Muscle layer of duodenum (tissue), 2 donors: ENCODE measurements at regions not wholly inside any gene's neighbourhood (a gene's known extent, or its start where the extent isn't known, plus 50 kb on each side); places are given as distances from the start of the nearest gene placed in this dataset.

Experiments used
- H3K27ac ChIP-seq: one replicate; pipeline ENCODE4 v1.7.0; 2013; ENCODE audit warnings: mild to moderate bottlenecking, low read length
- H3K27me3 ChIP-seq: one replicate; pipeline ENCODE4 v1.7.0; 2013; ENCODE audit warnings: low read depth, mild to moderate bottlenecking, control low read depth, low read length
- H3K36me3 ChIP-seq, 2 donors: one replicate each; pipeline ENCODE4 v1.7.0; 2013; ENCODE audit warnings: low read length in 2 of 2, control low read depth in 1 of 2, mild to moderate bottlenecking in 1 of 2; ENCODE audit not compliant: insufficient read depth in 2 of 2, control insufficient read depth in 1 of 2
- H3K4me1 ChIP-seq, 2 donors: one replicate each; pipeline ENCODE4 v1.7.0; 2013; ENCODE audit warnings: low read length in 2 of 2, mild to moderate bottlenecking in 2 of 2, control low read depth in 1 of 2, moderate library complexity in 1 of 2; ENCODE audit not compliant: insufficient read depth in 2 of 2, control insufficient read depth in 1 of 2
- H3K4me3 ChIP-seq, 2 donors: one replicate each; pipeline ENCODE4 v1.7.0; 2013; ENCODE audit warnings: low read length in 2 of 2, low read depth in 1 of 2, mild to moderate bottlenecking in 1 of 2
- H3K9me3 ChIP-seq, 2 donors: one replicate each; pipeline ENCODE4 v1.7.0; 2013; ENCODE audit warnings: low read length in 2 of 2, control low read depth in 1 of 2, mild to moderate bottlenecking in 1 of 2; ENCODE audit not compliant: control insufficient read depth in 1 of 2
- donor health status: healthy.

- Histone ChIP-seq H3K27me3 (peaks cover 5% of the 10 kb centered on the region), H3K4me1 (no peaks in the 10 kb centered on the region), H3K27ac (no peak overlapping the region), H3K4me3 (no peak overlapping the region), H3K9me3 (no peaks in the 10 kb centered on the region), H3K36me3 (no peaks in the 10 kb centered on the region)
These were observed 170.9 kb downstream of the INHBB start for GRCh38 chr2:120516679-120517314.

GRCh38 chr2:120517751-120518469, 172.0 kb downstream of the INHBB start:
- Histone ChIP-seq H3K4me1 (no peaks in the 10 kb centered on the region), H3K4me3 (no peak overlapping the region), H3K27me3 (peaks cover 14% of the 10 kb centered on the region), H3K9me3 (no peaks in the 10 kb centered on the region), H3K36me3 (no peaks in the 10 kb centered on the region), H3K27ac (no peak overlapping the region)

- no peak overlapping the region for H3K27ac ChIP-seq
- peaks cover 14% of the 10 kb centered on the region for H3K27me3 ChIP-seq
- H3K9me3 ChIP-seq, result no peaks in the 10 kb centered on the region
- no peaks in the 10 kb centered on the region for H3K4me1 ChIP-seq
- H3K36me3 ChIP-seq, result no peaks in the 10 kb centered on the region
- H3K4me3 ChIP-seq, result no peak overlapping the region
These were observed 172.9 kb downstream of the INHBB start for GRCh38 chr2:120518819-120519218.

DNA sequence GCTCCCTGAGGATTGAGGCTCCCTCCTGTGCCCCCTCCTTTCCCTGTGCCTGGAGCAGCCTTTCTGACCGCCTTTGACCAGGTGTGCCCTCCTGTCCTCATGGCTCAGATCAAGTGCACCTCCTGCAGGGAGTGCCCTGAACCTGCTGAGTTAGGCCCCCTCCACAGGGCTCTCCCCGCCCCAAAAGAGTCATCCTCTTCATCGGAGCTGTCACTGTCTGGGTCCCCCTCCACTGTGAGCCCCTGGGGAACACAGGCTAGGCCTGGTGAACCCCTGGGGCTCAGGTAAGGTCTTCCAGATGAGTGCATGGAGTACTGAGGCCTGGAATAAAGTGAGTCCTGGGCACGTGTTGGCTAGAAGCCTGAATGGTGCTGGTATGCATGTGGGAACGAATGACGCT, 173.5 kb downstream of the INHBB start:
- no peak overlapping the region for H3K4me3 ChIP-seq
- no peak overlapping the region for H3K27ac ChIP-seq
- H3K4me1 ChIP-seq, result no peaks in the 10 kb centered on the region
- no peaks in the 10 kb centered on the region for H3K9me3 ChIP-seq
- no peaks in the 10 kb centered on the region for H3K36me3 ChIP-seq
- peaks cover 14% of the 10 kb centered on the region for H3K27me3 ChIP-seq

- no peaks in the 10 kb centered on the region for H3K36me3 ChIP-seq
- peaks cover 14% of the 10 kb centered on the region for H3K27me3 ChIP-seq
- H3K4me3 ChIP-seq, result no peak overlapping the region
- H3K27ac ChIP-seq, result no peak overlapping the region
- H3K9me3 ChIP-seq, result no peaks in the 10 kb centered on the region
- no peaks in the 10 kb centered on the region for H3K4me1 ChIP-seq
These were observed 174.5 kb downstream of the INHBB start for GRCh38 chr2:120520454-120520853.

DNA sequence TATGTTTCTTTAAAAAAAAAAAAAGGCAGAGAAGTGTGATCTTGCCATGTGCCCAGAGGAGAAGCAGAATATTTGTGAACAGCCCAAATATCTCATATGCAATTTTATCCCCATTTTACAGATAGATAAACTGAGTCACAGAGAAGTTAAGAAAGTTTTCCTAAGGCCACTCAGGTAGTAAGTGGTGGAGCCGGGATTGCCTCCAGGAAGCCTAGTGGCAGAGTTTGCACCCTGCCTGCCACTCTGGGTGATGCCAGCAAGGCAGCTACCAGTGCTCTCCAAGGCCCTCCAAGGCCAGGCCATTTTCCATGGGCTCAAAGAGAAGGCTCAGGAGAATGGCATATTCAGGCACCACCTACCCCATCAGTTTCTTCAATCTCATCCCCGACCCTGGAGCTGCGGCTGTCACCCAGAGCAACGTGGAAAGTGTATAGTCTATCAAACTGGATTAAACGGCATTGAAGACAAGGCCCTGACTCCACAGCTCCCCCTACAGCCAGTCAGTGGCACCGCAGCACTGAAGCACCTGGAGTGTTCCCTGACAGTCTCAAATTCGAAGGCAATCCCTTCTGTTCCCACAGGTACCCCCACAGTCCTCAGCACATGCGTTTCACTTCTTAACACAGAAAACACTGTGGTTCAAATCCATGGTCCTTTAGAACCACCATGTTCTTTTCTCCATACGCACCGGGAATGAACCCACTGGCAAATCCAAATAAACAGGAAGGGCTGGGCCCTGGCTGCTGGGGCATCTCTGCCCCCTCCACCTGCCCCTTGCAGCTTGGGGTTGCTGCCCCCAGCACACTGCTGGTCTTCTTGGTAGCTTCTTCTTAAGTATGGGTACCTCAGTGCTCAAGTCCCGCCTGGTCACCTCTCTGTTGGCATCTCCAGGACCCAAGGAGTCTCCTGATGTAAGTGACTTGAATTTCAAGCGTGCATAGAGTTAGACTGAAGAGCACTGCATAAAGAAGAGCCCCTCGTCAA, 175.3 kb downstream of the INHBB start:
- Histone ChIP-seq H3K4me3 (no peak overlapping the region), H3K27ac (no peak overlapping the region)

DNA sequence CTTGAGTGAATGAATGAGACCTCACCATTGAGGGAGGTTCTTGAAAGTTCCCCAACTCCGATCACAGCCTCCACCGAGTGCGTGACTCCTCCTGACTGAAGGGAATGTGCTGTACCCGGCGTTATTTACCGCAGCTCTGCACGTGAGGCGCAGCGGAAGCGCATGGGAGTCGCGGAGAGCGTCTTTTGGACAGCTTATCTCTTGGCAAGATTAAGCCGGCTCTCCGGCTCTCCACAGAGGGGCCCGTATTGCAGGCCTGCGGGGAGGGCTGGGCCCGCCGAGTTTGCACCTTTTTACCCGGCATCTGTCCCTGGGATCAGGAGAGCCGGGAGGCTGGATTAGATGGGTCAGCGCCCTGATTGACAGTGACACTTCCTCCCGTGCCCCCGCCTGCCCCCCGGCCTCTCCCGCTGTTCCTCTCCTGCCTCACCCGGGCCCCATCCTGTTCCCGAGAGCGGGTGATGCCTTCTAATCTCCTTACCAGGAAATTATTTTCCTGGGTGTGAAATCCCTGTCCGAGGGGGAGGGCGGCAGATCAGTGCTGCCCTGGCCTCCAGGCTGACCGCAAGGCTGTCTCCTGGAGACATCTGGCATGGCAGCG, 176.3 kb downstream of the INHBB start:
- peaks cover 11% of the 10 kb centered on the region for H3K27me3 ChIP-seq
- H3K4me3 ChIP-seq, result no peak overlapping the region
- no peaks in the 10 kb centered on the region for H3K36me3 ChIP-seq
- no peak overlapping the region for H3K27ac ChIP-seq
- no peaks in the 10 kb centered on the region for H3K4me1 ChIP-seq
- H3K9me3 ChIP-seq, result no peaks in the 10 kb centered on the region

More for the DNA sequence above, 175.3 kb downstream of the INHBB start:
- H3K9me3 ChIP-seq, result no peaks in the 10 kb centered on the region
- peaks cover 11% of the 10 kb centered on the region for H3K27me3 ChIP-seq
- no peaks in the 10 kb centered on the region for H3K4me1 ChIP-seq
- H3K36me3 ChIP-seq, result no peaks in the 10 kb centered on the region

- Histone ChIP-seq H3K27ac (no peak overlapping the region), H3K27me3 (peaks cover 11% of the 10 kb centered on the region), H3K9me3 (no peaks in the 10 kb centered on the region), H3K4me3 (no peak overlapping the region), H3K4me1 (no peaks in the 10 kb centered on the region), H3K36me3 (no peaks in the 10 kb centered on the region)
These were observed 177.8 kb downstream of the INHBB start for GRCh38 chr2:120523766-120524165.

DNA sequence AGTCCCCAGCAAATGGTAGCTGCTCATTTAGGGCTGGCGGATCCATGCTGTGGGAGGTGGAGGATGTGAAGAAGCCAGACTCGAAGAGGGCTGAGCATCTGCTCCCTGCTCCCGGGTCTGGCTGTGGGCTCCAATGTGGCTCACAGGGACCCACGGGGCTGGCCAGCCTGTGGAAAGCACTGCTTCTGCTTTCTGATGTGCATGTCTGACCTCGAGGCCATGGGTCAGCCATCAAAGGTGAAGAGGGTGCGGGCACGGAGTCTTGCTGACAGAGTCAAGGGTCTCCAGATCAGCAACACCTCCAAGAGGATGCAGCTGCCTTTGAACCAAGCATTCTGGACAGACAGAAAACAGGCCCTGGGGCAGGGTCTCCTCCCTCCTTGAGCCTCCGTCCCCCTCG, 178.2 kb downstream of the INHBB start:
- H3K4me1 ChIP-seq, result no peaks in the 10 kb centered on the region
- no peak overlapping the region for H3K4me3 ChIP-seq
- no peaks in the 10 kb centered on the region for H3K36me3 ChIP-seq
- peaks cover 11% of the 10 kb centered on the region for H3K27me3 ChIP-seq
- no peak overlapping the region for H3K27ac ChIP-seq
- no peaks in the 10 kb centered on the region for H3K9me3 ChIP-seq

DNA sequence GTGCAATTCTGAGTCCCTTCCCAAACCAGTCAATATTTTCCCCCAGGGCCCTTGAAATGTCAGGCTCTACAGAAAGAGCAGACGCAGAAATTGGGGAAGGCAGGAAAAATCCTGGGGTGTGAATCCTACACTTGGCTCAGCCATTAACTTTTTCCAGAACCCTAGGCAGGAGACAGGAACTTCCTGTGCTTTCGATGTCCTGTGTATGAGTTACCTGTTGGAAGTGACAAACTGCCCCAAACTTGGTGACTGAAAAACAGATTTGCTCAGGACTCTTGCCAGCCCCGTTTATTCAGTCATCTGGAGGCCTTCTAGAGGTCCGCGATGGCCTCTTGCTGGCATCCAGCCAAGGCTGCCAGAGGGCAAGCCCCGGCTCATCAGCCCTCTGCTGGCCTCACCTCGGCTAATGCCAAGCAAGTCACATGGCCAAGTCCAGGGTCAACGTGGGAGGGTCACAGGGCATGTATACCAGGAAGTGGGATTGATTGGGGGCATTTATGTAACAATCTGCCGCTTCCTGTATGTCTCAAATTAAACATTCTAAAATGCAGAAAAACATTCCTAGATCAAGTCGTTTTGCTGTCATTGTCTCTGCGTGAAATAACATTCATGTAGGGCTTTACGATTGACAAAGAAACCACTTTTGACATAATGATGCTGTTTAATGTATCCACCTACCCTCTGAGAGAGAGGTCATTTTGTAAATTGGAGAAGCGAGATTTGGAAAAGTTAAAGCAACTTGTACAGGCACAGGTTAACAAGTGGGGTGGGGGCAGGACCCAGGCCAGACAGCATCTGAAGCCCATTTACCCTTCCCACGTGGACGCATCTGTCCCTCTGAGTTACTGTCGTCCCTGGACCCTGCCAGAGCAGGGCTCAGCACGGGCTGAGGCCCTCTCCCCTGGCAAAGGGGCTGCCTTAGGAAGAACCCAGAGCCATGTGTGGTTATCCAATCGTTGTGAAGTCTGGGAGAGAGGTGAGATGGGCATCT, 179.4 kb downstream of the INHBB start:
- Histone ChIP-seq H3K4me3 (no peak overlapping the region), H3K27ac (no peak overlapping the region)

More for the DNA sequence above, 179.4 kb downstream of the INHBB start:
- Histone ChIP-seq H3K27me3 (peaks cover 11% of the 10 kb centered on the region), H3K9me3 (no peaks in the 10 kb centered on the region), H3K4me1 (no peaks in the 10 kb centered on the region), H3K36me3 (no peaks in the 10 kb centered on the region)
